ENCODE measurements at regions not wholly inside any gene's neighbourhood (a gene's known extent, or its start where the extent isn't known, plus 50 kb on each side); places are given as distances from the start of the nearest gene placed in this dataset.
"Not testable (repeated sequence)": the region's sequence is repeated elsewhere in the genome, so short reads cannot be mapped to it uniquely, and the experiment has no call there.

DNA sequence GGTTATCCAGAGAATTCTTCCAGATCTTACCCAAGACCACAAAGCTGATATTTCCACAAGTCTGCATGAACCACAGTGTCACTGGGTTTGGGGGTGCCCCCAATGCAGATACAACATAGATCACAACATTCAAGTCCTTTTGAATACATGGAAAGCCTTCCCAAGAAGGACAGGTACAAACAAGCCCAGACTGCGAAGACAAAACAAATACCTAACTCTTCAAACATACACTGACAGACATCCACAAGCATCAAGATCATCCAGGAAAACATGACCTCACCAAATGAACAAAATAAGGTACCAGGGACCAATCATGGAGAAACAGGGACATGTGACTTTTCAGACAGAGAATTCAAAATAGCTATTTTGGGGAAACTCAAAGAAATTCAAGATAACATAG, 93.1 kb downstream of the MDH1 start:
- Histone ChIP-seq H3K4me3 (no peak overlapping the region), H3K27ac (no peak overlapping the region)

DNA sequence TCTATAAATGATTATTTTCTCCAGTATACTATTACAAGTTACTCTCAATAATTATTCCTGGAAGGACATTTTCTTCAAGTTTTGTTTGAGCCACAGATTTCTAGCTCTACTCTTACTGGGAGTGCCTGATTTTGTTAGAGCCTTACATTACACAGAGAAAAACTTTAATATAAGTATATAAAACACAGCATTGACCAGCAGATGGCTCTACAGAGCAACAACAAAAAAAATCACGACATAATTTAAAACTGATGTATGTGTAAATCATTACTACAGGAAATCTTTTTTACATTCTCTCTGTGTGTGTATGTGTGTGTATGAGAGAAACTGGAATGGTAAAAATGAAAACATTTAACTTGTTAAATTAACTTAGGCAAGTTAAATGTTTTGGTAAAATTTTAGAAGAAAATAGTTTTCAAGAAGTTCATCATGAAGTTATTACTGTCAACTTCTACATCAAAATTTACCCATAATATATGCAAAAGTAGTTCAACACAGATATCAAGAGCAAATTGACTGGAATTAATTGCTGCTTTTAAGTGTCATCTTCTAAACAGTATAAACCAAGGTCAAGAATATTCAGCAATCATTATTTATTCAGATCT, 103.3 kb downstream of the MDH1 start:
- Histone ChIP-seq H3K4me3 (no peak overlapping the region), H3K27ac (no peak overlapping the region)

DNA sequence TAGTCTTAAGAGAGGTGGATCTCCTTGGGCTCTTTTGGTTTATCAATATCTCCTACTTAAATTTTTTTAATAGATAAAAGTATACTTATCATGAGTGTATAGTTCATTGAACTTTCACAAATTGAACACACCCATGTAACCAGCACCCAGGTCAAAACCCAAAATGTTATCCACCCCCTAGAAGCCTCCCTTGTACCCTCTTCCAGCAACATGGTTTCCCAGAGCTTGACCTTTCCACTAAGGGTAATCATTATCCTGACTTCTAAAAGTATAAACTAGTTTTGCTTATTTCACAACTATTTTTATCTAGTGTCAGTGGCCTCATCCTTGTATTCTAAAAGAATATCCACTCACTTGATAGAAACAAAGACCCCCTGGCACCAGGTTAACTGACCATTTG, 106.8 kb downstream of the MDH1 start:
- H3K27ac ChIP-seq, result no peak overlapping the region
- H3K4me3 ChIP-seq, result no peak overlapping the region

DNA sequence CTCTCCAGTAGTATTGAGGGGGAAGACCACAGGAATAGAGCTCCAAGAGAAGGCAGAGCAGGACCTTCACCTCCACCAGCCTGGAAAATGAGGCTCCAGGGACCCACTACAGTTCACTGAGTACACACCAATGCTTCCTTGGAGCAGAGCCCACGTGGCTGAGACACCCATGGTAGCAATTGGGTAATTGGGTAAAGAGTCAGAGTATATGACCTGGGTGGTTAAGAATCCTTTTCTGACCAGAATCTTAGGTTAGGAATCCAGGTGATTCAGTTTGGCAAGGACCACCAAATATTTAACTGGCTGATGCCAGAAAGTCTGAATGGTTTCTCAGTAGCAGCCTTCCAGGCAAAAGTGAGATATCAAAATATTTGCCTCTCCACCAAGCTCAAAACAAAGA, 107.7 kb downstream of the MDH1 start:
- H3K4me3 ChIP-seq, result no peak overlapping the region
- H3K27ac ChIP-seq, result no peak overlapping the region

DNA sequence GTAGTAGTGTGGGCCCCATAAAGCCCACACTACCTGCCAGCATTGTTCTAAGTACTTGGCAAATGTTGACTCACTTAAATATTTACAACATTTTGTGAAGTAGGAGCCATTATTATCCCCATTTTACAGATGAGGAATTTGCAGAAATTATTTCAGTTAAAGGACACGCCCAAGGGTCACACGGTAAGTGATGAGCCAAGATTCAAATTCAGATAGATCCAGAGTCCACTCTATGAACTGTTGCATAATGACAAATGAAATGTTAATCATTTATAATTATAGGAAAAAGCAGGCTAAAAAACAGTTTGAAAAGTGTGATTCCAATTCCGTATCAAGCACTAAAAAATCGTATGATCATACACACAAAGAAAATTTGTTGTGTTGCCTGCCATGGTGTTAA, 108.4 kb downstream of the MDH1 start:
- no peak overlapping the region for H3K27ac ChIP-seq
- no peak overlapping the region for H3K4me3 ChIP-seq

DNA sequence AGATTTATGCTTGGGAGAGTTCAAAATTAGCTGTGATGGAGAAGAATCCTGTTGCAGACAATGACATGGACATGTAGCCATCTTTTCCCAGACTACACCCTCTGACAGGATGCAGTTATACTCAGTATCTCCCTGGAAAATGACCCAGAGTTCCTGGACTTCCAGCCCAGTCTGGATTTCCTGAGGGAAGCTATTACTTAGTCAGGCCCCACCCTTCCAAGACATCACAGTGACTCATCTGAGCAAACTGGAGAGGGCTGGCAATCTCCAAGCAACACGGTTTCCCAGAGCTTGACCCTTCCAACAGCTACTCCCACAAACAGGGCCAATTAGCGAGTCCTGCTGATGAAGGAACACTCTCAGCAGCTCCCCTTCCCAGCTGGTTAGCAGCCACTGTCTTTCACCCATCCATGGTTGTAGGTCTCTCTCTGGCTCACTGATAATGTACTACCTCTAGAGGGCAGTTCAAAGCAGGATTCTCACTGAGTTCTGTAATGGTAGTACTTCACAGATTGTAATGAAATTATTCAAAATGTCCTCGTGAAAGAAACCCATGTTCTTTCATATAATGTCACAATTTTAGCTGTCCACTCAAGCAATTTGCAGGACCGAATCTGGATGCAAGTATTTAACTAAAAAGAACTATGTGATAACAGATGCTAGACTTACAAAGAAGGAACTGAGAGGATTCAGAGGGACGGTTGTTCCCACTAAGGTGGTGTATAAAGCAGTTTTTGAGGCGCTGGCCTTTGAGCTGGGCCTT, 110.2 kb downstream of the MDH1 start:
- Histone ChIP-seq H3K4me3 (no peak overlapping the region), H3K27ac (peak overlapping the region in 16 of 21 experiments; percentile 2 to 73 (median 64))

DNA sequence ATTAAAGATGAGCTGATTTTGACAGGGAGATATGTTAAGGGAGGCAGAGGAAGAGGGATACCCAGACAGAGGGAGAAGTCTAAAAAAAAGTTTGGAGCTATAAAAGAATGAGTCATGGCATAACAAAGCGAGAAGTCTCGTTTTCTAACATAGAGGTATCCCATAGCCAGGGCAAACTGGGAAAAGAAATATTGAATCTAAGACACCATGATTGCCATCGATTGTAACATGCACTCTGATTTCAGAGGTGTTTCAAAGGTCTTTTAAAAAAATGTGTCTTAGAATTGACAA, 110.7 kb downstream of the MDH1 start:
- H3K4me3 ChIP-seq, result no peak overlapping the region

DNA sequence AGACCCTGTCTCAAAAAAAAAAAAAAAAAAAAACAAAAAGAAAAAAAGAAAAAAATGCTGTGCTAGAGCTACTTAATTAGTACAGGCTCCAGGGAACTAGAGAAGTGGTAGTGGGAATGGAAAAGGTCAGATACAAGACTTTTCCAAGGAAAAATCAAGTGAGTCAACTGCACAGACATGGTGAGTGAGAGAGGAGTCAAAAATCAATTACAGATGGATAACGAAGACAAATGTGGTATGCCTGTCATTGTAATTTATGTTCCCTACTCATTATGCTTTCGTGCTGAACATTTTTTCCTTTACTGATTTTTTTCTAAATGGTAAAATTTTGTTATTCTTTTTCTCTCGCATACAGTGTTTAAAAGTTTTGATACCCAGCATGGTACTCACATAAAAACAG, 111.5 kb downstream of the MDH1 start:
- peak overlapping the region in 4 of 21 experiments; percentile 21 to 73 (median 59) for H3K27ac ChIP-seq

More for the DNA sequence above, 110.7 kb downstream of the MDH1 start:
- H3K27ac ChIP-seq, result peak overlapping the region in 14 of 21 experiments; percentile 4 to 73 (median 44)

DNA sequence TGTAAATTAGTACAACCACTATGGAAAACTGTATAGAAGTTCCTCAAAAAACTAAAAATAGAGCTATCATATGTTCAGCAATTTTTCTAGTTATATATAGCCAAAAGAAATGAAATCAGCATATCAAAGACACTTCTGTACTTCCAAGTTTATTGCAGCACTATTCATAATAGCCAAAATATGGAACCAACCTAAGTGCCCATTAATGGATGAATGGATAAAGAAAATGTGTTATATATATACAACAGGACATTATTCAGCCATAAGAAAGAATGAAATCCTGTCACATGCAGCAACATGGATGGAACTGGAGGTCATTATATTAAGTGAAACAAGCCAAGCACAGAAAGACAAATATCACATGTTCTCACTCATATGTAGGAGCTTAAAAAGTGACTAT, 112.6 kb downstream of the MDH1 start:
- H3K4me3 ChIP-seq, result no peak overlapping the region

More for the DNA sequence above, 111.5 kb downstream of the MDH1 start:
- H3K4me3 ChIP-seq, result no peak overlapping the region

DNA sequence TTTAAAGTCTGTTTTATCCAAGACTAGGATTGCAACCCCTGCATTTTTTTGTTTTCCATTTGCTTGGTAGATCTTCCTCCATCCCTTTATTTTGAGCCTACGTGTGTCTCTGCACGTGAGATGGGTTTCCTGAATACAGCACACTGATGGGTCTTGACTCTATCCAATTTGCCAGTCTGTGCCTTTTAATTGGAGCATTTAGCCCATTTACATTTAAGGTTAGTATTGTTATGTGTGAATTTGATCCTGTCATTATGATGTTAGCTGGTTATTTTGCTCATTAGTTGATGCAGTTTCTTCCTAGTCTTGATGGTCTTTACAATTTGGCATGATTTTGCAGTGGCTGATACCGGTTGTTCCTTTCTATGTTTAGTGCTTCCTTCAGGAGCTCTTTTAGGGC, 117.3 kb downstream of the MDH1 start:
- not testable (repeated sequence) for H3K27ac ChIP-seq

More for the DNA sequence above, 112.6 kb downstream of the MDH1 start:
- no peak overlapping the region for H3K27ac ChIP-seq

DNA sequence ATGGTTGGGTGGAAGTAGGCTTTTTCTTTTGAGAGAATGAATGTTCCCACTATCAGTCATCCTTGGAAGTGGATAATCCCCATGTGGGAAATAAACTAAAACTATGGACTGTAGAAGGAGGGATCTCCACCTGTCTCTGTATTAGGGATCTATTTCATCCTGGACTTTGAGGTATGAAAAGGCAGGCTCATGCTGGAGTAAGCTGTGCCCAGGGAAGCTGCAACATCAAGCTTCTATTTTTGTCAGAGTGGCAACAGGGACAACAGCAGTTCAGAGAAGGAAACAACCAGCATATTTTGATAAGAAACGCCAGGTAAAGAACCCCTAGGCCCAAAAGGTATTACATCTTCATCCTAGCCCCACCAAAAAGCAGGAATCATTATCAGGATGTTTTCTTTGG, 122.0 kb downstream of the MDH1 start:
- H3K27ac ChIP-seq, result no peak overlapping the region
- no peak overlapping the region for H3K4me3 ChIP-seq

More for the DNA sequence above, 117.3 kb downstream of the MDH1 start:
- not testable (repeated sequence) for H3K4me3 ChIP-seq

DNA sequence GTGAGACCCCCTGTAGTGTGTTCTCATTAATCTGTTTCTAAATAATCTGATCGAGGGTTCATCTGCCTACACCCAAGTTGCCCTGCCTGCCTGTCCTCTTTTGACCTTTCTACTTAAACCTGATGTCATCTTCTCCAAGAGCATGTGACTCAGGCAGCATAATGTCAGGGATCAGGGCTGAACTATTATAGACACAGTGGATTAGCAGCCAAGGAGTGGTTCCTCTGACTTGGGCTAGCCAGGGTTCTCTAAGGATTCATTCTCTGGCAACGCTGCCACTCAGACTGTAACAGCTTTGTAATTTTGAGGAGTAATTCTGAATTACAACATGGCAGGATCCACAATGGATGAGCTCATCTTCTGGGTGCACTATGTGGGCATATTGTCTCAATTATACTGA, 124.0 kb downstream of the MDH1 start:
- Histone ChIP-seq H3K27ac (peak overlapping the region in 2 of 21 experiments; percentile 3 to 66), H3K4me3 (no peak overlapping the region)

DNA sequence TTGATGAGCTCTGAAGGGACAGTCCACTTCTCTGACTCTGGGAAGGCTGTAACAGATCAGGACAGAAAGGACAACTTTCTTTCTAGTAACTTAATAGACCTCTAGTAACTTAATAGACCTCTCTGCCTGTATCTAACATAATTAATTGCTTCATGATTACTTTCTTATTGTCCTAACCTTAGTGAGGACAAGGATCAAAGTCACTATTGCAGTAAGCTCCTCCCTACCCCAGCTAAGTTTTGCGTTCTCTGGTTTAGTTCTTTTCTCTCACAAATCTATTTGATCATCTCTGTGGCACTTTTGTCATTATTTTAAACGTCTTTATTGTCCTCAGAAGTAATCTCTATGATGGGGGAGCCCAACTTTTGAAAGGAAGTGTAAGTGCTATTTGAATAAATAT, 125.5 kb upstream of the UGP2 start:
- no peak overlapping the region for H3K27ac ChIP-seq
- no peak overlapping the region for H3K4me3 ChIP-seq

DNA sequence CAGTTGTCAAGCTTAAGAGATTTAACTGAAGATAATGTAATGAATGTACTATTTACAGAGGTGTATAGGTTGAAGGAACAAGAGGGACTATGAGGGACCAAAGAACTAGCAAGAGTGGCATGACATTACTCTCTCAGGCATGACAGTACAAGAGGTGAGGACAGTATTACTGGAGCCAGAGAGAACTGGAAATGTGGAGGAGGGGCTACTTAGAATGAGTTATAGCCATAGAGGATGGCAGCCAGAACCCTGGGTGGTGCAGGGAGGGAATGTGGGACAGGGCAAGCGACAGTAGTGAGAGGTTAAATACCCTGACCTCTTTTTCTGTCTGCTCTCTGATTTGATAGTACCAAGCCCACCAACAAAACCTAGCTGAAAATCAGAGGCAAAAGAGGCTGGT, 122.6 kb upstream of the UGP2 start:
- Histone ChIP-seq H3K27ac (no peak overlapping the region), H3K4me3 (no peak overlapping the region)

DNA sequence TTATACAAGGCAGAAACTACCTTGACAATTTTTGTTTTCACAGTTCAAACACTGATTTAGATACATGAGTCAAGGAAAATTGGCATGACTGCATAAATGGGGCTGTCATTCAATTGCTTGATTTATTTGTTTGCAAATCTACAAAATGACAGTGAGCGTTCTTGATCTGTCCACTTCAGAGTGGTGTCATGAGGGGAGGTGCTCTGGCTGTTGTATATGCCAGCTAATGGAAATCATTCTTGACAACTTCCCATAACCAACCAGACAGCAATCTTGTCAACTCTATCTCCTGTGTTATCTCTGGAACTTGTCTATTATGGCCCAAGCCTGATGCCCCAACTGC, 120.6 kb upstream of the UGP2 start:
- Histone ChIP-seq H3K4me3 (no peak overlapping the region), H3K27ac (no peak overlapping the region)

DNA sequence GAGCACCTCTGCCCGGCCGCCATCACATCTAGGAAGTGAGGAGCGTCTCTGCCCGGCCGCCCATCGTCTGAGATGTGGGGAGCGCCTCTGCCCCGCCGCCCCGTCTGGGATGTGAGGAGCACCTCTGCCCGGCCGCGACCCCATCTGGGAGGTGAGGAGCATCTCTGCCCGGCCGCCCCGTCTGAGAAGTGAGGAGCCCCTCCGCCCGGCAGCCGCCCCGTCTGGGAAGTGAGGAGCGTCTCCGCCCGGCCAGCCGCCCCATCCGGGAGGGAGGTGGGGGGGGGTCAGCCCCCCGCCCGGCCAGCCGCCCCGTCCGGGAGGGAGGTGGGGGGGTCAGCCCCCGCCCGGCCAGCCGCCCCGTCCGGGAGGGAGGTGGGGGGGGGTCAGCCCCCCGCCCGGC, 119.4 kb upstream of the UGP2 start:
- not testable (repeated sequence) for H3K27ac ChIP-seq, H3K4me3 ChIP-seq

DNA sequence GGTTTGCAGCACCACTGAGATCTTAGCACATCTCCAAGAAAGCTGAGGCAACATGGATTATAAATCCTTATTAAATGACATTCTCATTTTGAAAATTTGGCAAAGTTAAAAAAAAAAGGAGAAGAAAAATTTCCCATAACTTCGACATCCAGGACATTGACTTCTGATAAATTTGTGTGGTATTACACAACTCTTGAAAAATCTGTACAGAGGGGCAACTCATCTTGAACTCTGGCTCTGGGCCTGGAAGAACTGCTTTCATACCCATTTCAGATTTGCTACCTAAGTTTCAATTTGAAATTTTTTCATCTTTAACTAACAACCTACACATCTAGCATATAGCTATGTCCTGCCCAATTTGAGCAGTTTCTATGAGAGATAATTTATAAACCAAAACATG, 118.0 kb upstream of the UGP2 start:
- Histone ChIP-seq H3K27ac (no peak overlapping the region), H3K4me3 (no peak overlapping the region)

DNA sequence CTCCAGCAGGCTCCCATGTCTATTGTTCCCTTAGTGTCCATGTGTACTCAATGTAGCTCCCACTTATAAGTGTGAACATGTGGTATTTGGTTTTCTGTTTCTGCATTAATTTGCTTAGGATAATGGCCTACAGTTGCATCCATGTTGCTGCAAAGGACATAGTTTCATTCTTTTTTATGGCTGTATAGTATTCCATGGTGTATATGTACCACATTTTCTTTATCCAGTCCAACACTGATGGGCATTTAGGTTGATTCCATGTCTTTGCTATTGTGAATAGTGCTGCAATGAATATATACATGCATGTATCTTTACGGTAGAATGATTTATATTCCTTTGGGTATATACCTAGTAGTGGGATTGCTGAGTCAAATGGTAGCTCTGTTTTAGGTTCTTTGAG, 116.5 kb upstream of the UGP2 start:
- H3K27ac ChIP-seq, H3K4me3 ChIP-seq: not testable (repeated sequence)

DNA sequence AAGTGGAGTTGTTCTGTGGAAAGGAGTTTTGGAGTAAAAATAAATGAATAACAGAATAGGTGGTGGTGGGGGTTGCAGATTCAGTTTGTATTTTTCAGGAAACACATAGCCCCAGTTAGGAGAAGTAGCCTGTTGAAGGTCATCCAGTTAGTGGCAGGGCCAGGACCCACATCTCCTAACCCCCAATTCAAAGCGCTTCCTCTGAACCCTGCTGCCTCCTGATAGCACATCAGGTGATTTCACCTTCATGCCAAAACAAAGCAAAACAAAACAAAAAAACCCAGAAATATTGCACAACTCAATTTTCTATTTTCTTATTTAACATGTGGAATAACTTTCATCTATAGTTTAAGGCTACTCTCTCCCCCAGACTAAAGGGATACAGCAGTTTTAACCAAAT, 112.3 kb upstream of the UGP2 start:
- Histone ChIP-seq H3K27ac (no peak overlapping the region), H3K4me3 (no peak overlapping the region)

DNA sequence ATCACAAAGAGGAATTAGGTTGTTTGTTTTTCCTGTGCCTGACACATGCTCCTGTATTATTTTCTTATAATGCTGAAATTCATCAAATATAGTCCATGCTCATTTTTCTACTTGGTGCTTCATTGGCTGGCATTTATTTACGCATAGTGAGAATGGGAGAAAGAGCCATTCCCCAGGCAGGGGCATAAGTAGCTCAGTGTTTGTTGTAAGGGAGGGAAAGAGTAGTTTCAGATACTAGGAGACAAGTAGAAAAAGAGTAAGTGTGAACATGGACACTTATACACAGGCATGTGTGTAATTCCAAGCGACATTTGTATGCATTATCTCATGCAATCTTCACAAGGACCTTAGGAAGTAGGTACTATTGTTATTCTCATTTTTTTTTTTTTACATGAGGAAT, 111.9 kb upstream of the UGP2 start:
- no peak overlapping the region for H3K27ac ChIP-seq

DNA sequence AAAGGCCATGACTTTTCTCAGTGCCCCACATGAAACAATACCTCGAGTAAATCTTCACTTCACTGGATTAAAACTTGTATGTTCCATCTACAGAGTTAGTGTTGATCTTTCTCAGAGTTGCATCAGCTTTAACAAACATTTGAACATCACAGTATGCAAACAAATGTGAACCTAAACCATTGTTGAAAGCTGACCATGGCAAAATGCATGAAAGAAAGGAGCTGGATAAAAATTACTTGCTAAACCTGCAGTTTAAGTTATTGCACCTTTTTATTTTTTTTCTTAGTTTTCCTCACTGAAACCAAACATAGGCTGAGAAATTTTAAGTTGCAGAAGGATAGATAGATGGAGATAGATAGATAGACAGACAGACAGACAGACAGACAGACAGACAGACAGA, 107.2 kb upstream of the UGP2 start:
- no peak overlapping the region for H3K4me3 ChIP-seq
- peak overlapping the region in 2 of 21 experiments; percentile 81 to 82 for H3K27ac ChIP-seq

More for the DNA sequence above, 111.9 kb upstream of the UGP2 start:
- no peak overlapping the region for H3K4me3 ChIP-seq

DNA sequence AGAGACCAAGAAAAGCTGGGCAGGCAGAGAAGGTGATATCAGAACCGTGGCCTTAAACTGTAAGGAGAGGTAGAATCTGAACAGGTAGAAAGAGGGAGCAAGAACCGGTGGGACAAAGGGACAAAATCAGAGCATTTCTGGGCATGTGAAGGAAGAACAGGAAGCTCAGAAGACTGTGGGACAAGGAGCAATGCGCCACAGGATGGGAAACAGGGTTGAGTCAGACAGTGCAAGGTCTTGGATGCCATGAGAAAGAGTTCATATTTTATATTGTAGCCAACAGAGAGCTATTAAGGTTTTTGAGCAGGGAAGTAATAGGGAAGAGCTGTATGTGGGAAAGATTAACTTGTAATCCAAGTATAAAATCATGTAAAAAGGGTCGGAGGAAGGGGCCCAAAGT, 106.4 kb upstream of the UGP2 start:
- H3K27ac ChIP-seq, result peak overlapping the region in 7 of 21 experiments; percentile 22 to 82 (median 46)

More for the DNA sequence above, 106.4 kb upstream of the UGP2 start:
- no peak overlapping the region for H3K4me3 ChIP-seq
